ENCODE measurements at regions not wholly inside any gene's neighbourhood (a gene's known extent, or its start where the extent isn't known, plus 50 kb on each side); places are given as distances from the start of the nearest gene placed in this dataset.

DNA sequence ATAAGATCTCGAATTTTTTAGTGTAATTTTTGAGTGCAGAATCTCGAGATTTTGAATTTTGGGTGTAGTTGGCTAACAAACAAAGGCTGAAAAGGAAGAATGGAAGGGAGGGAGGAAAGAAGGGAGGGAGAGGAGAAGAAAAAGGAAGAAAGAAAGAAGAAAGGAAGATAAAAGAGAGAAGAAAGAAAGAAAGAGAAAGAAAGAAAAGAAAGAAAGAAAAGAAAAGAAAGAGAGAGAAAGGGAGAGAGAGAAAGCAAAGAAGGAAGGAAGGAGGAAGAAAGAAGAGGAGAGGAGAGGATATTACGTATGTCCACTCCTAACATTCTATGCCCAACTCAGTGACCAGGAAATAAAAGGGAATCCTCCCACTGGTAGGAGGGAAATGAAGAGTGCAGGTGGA is 169.6 kb downstream of the TBXT start:
- TF ChIP-seq, protein P1, sequence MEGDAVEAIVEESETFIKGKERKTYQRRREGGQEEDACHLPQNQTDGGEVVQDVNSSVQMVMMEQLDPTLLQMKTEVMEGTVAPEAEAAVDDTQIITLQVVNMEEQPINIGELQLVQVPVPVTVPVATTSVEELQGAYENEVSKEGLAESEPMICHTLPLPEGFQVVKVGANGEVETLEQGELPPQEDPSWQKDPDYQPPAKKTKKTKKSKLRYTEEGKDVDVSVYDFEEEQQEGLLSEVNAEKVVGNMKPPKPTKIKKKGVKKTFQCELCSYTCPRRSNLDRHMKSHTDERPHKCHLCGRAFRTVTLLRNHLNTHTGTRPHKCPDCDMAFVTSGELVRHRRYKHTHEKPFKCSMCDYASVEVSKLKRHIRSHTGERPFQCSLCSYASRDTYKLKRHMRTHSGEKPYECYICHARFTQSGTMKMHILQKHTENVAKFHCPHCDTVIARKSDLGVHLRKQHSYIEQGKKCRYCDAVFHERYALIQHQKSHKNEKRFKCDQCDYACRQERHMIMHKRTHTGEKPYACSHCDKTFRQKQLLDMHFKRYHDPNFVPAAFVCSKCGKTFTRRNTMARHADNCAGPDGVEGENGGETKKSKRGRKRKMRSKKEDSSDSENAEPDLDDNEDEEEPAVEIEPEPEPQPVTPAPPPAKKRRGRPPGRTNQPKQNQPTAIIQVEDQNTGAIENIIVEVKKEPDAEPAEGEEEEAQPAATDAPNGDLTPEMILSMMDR (IDR thresholded peaks at IDR 0.05): no peak
- no peak for TF ChIP-seq POLR2AphosphoS5 (IDR thresholded peaks at IDR 0.05)
